OCI-LY3 (cell line): ENCODE measurements at regions not wholly inside any gene's neighbourhood (a gene's known extent, or its start where the extent isn't known, plus 50 kb on each side); places are given as distances from the start of the nearest gene placed in this dataset.

ENCODE experiments used
- EZH2phosphoT487 ChIP-seq: fragments of 200-600 bp; shearing (Covaris generic); IDR thresholded peaks from 2 replicates; pipeline ENCODE4 v1.6.1; 2018; ENCODE audit warnings: antibody characterized with exemption, mixed run types, low read depth
- TF ChIP-seq, protein P1 (sequence below): fragments of 200-600, 300-600 bp; sonication (generic); IDR thresholded peaks from 2 replicates; pipeline ENCODE4 v1.5.1; 2014; ENCODE audit warnings: antibody characterized with exemption, low read length, low read depth

DNA sequence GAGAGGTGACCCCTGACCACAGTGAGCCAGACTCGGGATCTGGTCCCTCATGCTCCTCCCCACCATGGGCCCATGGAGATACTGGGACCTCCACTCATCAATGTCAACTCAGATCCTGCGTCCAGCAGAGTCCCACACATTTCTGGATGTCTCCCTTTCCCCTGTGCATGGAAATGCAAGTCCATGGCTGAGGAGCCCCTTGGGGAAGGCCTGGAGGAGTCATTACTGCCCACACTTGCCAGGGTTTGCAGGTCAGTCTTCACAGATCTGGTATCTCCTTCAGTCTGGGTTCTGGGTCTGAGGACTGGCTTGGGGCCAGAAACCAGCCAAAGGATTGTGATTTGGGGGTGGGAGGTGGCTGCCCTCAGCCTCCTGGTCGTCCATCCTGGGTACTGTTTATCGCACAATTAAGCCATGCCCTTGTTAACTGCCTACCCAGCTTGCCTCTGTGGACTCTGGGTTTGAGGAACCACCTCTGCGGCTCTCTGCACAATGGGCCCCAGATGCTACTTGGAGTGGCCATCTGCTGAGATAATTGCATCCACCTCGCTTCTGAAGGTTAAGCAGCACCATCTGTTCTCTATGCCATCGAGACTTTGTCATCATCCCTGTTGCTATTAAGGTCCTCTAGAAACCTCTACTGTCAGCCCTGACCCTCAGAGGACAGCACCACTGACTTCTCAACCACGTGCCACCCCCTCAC lies 49.9 kb upstream of the KLF13 start:
- TF ChIP-seq, protein P1, sequence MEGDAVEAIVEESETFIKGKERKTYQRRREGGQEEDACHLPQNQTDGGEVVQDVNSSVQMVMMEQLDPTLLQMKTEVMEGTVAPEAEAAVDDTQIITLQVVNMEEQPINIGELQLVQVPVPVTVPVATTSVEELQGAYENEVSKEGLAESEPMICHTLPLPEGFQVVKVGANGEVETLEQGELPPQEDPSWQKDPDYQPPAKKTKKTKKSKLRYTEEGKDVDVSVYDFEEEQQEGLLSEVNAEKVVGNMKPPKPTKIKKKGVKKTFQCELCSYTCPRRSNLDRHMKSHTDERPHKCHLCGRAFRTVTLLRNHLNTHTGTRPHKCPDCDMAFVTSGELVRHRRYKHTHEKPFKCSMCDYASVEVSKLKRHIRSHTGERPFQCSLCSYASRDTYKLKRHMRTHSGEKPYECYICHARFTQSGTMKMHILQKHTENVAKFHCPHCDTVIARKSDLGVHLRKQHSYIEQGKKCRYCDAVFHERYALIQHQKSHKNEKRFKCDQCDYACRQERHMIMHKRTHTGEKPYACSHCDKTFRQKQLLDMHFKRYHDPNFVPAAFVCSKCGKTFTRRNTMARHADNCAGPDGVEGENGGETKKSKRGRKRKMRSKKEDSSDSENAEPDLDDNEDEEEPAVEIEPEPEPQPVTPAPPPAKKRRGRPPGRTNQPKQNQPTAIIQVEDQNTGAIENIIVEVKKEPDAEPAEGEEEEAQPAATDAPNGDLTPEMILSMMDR = no peak
- no peak for TF ChIP-seq EZH2phosphoT487
